IPS-20b (cell line): ENCODE measurements at regions not wholly inside any gene's neighbourhood (a gene's known extent, or its start where the extent isn't known, plus 50 kb on each side); places are given as distances from the start of the nearest gene placed in this dataset.

Experiments
- H3K27ac ChIP-seq: one replicate; pipeline ENCODE4 v1.5.1; 2013; ENCODE audit warnings: low read length
- H3K27me3 ChIP-seq: 2 replicates; pipeline ENCODE4 v1.6.1; 2013; ENCODE audit warnings: mild to moderate bottlenecking, low read length, inconsistent platforms; ENCODE audit not compliant: insufficient read depth
- H3K36me3 ChIP-seq: 2 replicates; pipeline ENCODE4 v1.6.1; 2013; ENCODE audit warnings: low read depth, mild to moderate bottlenecking, inconsistent platforms, low read length, moderate library complexity; ENCODE audit not compliant: insufficient read depth
- H3K4me1 ChIP-seq: 2 replicates; pipeline ENCODE4 v1.6.1; 2013; ENCODE audit warnings: mild to moderate bottlenecking, control low read depth, inconsistent platforms, low read length, moderate library complexity; ENCODE audit not compliant: insufficient read depth
- H3K4me3 ChIP-seq: 2 replicates; pipeline ENCODE4 v1.5.1; 2013; ENCODE audit warnings: mild to moderate bottlenecking, low read length, inconsistent platforms
- H3K9ac ChIP-seq: 2 replicates; pipeline ENCODE4 v1.6.1; 2013; ENCODE audit warnings: low read depth, mild to moderate bottlenecking, inconsistent platforms, low read length, moderate library complexity
- H3K9me3 ChIP-seq: 2 replicates; pipeline ENCODE4 v1.6.1; 2013; ENCODE audit warnings: mild to moderate bottlenecking, low read depth, low read length, inconsistent platforms; ENCODE audit not compliant: insufficient read depth

DNA sequence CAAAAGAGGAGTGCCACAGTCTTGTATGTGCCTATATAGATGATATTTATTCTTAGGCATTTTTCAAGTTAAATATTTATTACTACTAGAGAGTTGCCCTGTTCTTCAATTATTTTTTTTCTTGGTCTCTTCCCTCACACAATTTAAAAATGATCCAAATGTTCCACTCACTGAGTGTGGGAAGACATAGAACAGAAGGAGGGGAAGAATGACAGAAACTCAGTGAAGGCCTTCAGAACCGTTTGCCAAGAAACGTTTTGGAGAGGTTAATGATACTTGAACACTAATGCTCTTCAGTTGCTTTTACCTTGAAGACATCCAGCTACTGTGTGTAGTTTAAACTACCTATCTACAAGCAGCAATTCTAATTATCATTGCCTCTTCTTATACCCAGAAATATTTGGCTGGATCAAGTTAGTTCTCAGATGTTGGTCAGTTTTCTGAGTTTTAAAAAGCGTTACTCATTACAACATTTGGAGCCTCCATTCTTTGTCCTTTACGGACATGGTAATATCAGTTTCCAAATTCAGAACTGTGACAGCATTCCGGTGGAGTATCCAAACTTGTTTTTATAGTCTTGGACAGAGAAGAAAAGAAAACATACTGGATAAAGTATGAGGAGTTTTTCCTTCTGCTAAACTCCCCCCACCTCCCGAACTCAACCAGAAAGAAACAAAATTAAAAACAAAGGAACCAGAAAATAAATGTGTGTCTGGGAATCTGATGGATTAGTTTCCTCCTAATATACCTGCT, 389.7 kb downstream of the SPRY1 start:
- no peaks in the 10 kb centered on the region for H3K27me3 ChIP-seq
- no peaks in the 10 kb centered on the region for H3K9me3 ChIP-seq
- no peaks in the 10 kb centered on the region for H3K36me3 ChIP-seq
- H3K4me1 ChIP-seq, result peaks cover 42% of the 10 kb centered on the region
- H3K27ac ChIP-seq, result peak overlapping the region; percentile 46
- H3K4me3 ChIP-seq, result no peak overlapping the region
- H3K9ac ChIP-seq, result peak overlapping the region; percentile 40; the same call in 1 of the 2 replicates

DNA sequence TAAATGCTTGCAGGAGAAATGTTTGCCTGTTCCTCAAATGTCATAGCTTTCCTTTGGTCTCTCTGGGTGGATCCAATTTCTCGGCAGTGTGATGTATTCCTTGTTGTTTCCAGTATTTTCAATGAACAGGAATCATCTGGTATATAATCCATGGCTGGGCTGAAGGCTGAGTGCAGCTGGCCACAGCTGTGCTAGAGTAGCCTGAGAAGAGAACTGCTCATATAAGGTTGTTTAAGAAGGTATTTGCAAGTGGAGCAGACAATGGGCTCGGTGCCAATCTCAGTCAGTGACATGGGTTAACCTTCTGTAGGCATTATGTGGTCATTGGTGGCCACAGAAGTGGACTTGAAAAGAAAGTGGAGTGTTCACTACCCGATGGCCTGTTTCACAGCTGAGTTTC, 390.3 kb downstream of the SPRY1 start:
- Histone ChIP-seq H3K4me1 (peaks cover 42% of the 10 kb centered on the region), H3K9ac (peak overlapping the region; percentile 40; the same call in 1 of the 2 replicates), H3K27me3 (no peaks in the 10 kb centered on the region), H3K36me3 (no peaks in the 10 kb centered on the region), H3K4me3 (no peak overlapping the region), H3K27ac (peak overlapping the region; percentile 46), H3K9me3 (no peaks in the 10 kb centered on the region)

DNA sequence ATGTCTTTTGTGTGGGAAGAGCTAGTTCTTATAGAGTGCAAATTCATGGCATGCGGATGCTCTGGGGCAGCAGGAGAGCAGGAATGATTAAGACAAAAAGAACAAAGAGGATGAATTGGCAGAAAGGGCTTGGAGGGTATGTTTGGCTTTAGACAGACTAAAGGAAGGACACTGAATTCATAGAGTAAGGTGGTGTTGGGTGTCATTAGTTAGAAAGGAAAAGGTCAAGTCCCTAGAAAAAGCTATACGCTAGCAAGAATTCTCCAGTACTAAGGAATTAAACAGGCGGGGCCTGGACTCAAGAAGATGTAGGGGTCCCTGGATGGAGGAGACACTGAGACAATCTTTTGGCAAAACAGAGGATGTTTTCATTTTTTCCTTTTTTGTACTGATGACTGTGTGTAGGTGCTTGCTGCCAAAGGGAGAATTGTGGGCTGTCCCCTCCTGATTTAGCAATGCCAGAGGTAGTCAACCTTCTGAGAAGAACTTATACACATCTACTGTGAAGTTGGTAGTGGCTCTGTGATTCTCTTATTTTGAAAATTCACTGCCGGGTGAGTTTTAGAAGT, 391.0 kb downstream of the SPRY1 start:
- no peaks in the 10 kb centered on the region for H3K36me3 ChIP-seq
- no peak overlapping the region for H3K4me3 ChIP-seq
- peak overlapping the region; percentile 37; the same call in 1 of the 2 replicates for H3K9ac ChIP-seq
- peaks cover 42% of the 10 kb centered on the region for H3K4me1 ChIP-seq
- H3K9me3 ChIP-seq, result no peaks in the 10 kb centered on the region
- H3K27me3 ChIP-seq, result no peaks in the 10 kb centered on the region
- no peak overlapping the region for H3K27ac ChIP-seq

DNA sequence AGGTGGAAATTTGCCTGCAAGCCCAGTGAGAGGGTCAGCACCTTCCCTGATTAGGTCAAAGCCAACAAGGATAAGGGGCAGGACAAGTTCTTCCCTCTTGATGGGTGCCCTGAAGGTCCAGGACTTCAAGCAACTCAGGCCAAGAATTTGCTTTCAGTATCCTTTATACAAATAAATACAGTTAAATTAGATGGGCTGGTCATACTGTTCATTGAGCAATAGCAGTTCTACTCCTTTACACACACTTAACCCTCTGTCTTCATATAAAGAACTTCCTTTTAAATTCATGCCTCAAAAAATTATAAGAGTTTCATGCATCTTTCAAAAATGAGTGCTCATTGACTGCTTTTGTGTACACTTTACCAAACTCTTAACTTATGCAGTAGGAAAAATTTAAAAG, 392.0 kb downstream of the SPRY1 start:
- H3K27ac ChIP-seq, result no peak overlapping the region
- H3K4me3 ChIP-seq, result no peak overlapping the region
- H3K9me3 ChIP-seq, result no peaks in the 10 kb centered on the region
- H3K4me1 ChIP-seq, result peaks cover 37% of the 10 kb centered on the region
- H3K9ac ChIP-seq, result no peak overlapping the region
- H3K27me3 ChIP-seq, result no peaks in the 10 kb centered on the region
- no peaks in the 10 kb centered on the region for H3K36me3 ChIP-seq

DNA sequence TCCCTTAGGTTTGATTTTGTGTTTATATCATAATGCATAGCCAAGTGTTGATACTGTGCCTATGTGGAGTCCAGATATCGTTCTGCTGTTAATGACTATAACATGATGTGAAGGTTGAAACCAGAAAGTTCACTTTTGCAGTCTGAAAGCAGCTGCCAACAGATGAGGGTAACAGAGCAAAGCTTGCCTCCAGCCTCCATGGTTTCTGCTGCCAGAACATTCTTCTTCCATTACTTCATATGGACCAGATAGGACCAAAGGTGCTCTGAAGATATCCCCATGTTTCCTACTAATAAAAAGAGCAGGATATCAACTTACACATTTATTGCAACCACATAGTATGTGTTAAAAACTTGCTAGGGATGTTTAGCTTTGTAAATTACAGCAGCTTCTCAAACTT, 394.1 kb downstream of the SPRY1 start:
- no peak overlapping the region for H3K9ac ChIP-seq
- H3K4me1 ChIP-seq, result peaks cover 21% of the 10 kb centered on the region
- H3K36me3 ChIP-seq, result no peaks in the 10 kb centered on the region
- no peak overlapping the region for H3K4me3 ChIP-seq
- H3K27ac ChIP-seq, result no peak overlapping the region
- H3K9me3 ChIP-seq, result no peaks in the 10 kb centered on the region
- no peaks in the 10 kb centered on the region for H3K27me3 ChIP-seq

DNA sequence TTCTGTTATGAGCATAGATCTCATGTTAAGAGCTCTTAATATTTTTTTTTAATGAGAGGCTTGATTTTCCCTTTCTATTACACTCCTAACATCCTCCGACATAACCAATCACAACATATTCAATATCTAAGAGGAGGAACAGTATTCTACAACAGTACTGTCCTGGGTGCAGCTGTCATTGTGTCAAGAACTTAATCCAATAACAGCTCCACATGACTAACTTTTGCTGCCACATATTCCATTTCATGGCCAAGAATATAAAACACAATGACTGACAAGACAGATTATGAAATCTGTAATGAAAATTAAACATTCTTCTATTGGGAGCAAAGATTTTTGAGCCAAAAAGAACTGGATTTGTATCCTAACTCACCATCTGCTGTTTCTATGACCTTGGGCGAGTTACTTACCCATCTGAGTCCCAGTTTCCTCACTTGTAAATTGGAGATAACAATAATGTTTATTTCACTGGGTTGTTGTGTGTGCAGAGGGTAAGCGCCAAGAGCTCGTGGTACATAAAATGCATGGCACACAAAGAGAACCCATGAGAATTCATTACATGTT, 405.6 kb downstream of the SPRY1 start:
- H3K36me3 ChIP-seq, result no peaks in the 10 kb centered on the region
- no peaks in the 10 kb centered on the region; the same call in 1 of the 2 replicates for H3K9me3 ChIP-seq
- H3K27ac ChIP-seq, result no peak overlapping the region
- H3K27me3 ChIP-seq, result no peaks in the 10 kb centered on the region
- H3K4me1 ChIP-seq, result no peaks in the 10 kb centered on the region
- no peak overlapping the region for H3K4me3 ChIP-seq
- H3K9ac ChIP-seq, result no peak overlapping the region

DNA sequence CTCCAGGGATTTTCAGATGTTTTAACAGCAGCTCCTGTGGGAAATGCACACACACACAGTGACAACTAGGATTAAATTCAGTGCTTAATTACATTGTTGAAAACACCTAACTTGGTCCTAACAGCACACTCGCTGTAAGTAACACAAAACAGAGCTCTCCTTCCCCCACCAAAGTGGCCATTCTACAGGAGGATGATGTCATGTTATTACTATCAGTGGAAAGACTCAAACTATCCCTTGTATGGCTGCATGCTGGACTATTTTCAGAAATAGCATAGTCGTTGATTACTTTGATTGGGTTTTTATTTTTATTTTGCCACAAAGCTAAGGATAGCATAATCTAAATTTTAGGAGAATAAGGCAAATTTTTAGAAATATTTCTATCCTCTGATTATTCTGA, 406.3 kb downstream of the SPRY1 start:
- Histone ChIP-seq H3K4me1 (no peaks in the 10 kb centered on the region), H3K4me3 (no peak overlapping the region), H3K9ac (no peak overlapping the region), H3K27me3 (no peaks in the 10 kb centered on the region), H3K27ac (no peak overlapping the region), H3K36me3 (no peaks in the 10 kb centered on the region), H3K9me3 (no peaks in the 10 kb centered on the region; the same call in 1 of the 2 replicates)

DNA sequence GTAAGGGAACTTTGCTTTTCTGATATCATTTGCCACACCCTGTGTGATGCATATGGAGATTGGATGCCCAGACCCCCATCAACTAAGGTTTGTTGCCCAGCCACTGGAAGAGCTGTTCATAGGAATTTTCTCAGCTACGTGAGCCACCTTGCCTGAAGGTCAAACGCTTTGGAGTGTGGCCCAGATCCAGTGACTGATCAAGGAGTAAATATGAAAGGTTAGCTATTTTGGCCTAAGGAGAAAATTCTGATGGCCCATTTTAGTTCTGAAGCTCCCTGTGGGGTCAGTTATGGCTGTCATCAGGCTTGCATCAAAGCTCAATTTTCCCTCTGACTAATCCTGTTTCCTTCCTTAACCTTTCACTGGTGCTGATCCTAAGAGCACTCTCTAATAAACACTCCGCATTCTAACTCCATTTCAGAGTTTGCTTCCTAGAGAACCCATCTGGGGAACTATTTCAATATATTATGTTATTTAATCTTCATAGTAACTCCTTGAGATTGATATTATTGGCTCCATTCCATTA, 407.7 kb downstream of the SPRY1 start:
- Histone ChIP-seq H3K9ac (no peak overlapping the region), H3K36me3 (no peaks in the 10 kb centered on the region), H3K4me1 (no peaks in the 10 kb centered on the region), H3K4me3 (no peak overlapping the region), H3K27ac (no peak overlapping the region), H3K27me3 (no peaks in the 10 kb centered on the region), H3K9me3 (no peaks in the 10 kb centered on the region)

DNA sequence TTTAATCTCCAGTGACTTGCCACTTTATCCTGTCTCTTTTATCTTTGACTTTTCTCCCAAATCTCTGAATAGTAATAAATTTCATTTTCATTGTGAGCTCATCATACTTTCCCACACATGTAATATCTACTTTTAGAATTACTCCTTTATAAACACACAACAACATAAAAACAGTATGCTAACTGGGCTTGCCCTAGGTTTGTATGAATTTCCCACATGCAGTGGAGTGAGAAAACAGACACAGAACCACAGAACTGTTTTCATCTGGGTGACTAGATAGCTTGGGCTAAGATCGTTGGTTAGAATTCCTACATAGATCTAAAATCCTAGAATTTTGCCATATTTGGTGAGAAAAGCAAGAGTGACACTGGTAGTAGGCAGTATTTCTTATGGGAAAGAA, 409.5 kb downstream of the SPRY1 start:
- H3K27me3 ChIP-seq, result no peaks in the 10 kb centered on the region
- H3K27ac ChIP-seq, result no peak overlapping the region
- H3K4me1 ChIP-seq, result no peaks in the 10 kb centered on the region
- no peaks in the 10 kb centered on the region for H3K36me3 ChIP-seq
- no peak overlapping the region for H3K4me3 ChIP-seq
- no peak overlapping the region for H3K9ac ChIP-seq
- no peaks in the 10 kb centered on the region for H3K9me3 ChIP-seq

DNA sequence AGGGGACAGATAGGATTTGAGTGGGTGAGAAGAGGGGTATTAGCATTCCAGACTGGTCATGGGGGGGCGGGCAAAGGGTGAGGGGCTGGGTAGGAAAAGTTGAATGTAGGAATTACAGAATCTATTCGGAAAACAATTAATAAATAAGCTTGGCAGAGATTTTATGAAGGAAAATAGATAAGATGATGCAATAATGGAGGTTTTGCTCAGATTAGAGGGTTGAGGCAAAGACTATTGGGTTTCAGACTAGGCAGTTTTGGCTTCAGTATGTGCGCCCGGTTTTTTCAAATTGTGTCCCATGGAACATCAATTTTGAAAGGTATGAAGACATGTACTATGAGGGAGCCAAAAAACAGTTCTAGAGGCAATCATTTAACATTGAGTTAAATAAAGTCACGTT, 410.6 kb downstream of the SPRY1 start:
- no peak overlapping the region for H3K27ac ChIP-seq
- H3K27me3 ChIP-seq, result no peaks in the 10 kb centered on the region
- H3K36me3 ChIP-seq, result no peaks in the 10 kb centered on the region
- no peak overlapping the region for H3K4me3 ChIP-seq
- no peaks in the 10 kb centered on the region for H3K4me1 ChIP-seq
- no peak overlapping the region for H3K9ac ChIP-seq
- H3K9me3 ChIP-seq, result no peaks in the 10 kb centered on the region

DNA sequence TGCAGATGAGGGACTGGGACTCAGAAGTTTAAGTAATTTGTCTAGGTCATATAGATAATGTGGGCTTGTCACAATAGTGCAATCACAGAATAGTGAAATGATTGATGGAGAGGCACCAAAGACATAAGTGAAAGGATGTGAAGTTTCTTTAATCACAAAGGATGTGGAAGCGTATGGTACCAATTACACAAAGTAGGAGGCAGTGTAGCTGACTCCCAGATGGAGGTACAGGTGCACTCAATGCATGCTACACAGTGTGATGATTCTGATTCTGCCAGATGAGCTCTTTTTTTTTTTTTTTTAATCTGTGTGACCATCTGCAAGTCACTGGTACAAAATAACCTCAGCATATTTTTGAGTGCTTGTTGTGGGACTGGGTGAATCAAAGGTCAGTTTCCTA, 411.3 kb downstream of the SPRY1 start:
- Histone ChIP-seq H3K9ac (no peak overlapping the region), H3K9me3 (no peaks in the 10 kb centered on the region), H3K27me3 (no peaks in the 10 kb centered on the region), H3K27ac (no peak overlapping the region), H3K36me3 (no peaks in the 10 kb centered on the region), H3K4me1 (no peaks in the 10 kb centered on the region), H3K4me3 (no peak overlapping the region)

DNA sequence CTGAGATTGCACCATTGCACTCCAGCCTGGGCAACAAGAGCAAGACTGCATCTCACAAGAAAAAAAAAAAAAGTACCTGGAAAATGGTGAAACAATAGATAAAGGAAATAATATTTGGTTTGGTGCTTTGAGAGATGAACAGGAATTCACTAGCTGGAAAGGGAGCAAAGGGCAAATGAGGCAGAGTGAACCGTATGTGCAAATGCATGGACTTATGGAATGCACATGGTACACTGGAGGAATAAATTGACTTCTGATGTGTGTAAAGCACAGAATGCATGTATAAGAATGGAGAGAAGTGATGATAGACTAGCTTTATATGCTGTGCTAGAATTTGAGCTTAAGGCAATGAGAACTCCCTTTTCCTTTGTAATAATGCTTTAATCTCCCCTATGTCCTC, 413.3 kb downstream of the SPRY1 start:
- no peak overlapping the region for H3K27ac ChIP-seq
- H3K4me3 ChIP-seq, result no peak overlapping the region
- no peaks in the 10 kb centered on the region for H3K36me3 ChIP-seq
- H3K27me3 ChIP-seq, result no peaks in the 10 kb centered on the region
- no peaks in the 10 kb centered on the region for H3K9me3 ChIP-seq
- H3K9ac ChIP-seq, result no peak overlapping the region
- no peaks in the 10 kb centered on the region for H3K4me1 ChIP-seq
